SK-N-MC (cell line): ENCODE measurements at regions not wholly inside any gene's neighbourhood (a gene's known extent, or its start where the extent isn't known, plus 50 kb on each side); places are given as distances from the start of the nearest gene placed in this dataset.
"Not testable (repeated sequence)": the region's sequence is repeated elsewhere in the genome, so short reads cannot be mapped to it uniquely, and the experiment has no call there.

Experiments used
- EZH2 ChIP-seq: fragments of 200-600 bp; sonication (generic); IDR thresholded peaks from one replicate; pipeline ENCODE4 v1.6.1; 2017; ENCODE audit warnings: antibody characterized with exemption
- FOXP2 ChIP-seq: optimal IDR thresholded peaks from 2 replicates; pipeline ENCODE3; 2011; ENCODE audit warnings: mild to moderate bottlenecking, moderate library complexity; ENCODE audit not compliant: insufficient read depth; ENCODE audit errors: extremely low read length, control extremely low read depth
- POLR2AphosphoS5 ChIP-seq: IDR thresholded peaks from 2 replicates; pipeline ENCODE4 v1.6.1; 2012; ENCODE audit warnings: mild to moderate bottlenecking, low read depth, low read length, borderline replicate concordance

DNA sequence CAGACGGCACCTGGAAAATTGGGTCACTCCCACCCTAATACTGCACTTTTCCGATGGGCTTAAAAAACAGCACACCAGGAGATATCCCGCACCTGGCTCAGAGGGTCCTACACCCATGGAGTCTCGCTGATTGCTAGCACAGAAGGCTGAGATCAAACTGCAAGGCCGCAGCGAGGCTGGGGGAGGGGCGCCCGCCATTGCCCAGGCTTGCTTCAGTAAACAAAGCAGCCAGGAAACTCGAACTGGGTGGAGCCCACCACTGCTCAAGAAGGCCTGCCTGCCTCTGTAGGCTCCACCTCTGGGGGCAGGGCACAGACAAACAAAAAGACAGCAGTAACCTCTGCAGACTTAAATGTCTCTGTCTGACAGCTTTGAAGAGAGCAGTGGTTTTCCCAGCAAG lies 830.2 kb upstream of the GYPC start:
- TF ChIP-seq POLR2AphosphoS5, EZH2, FOXP2: not testable (repeated sequence)
